Embryonic facial prominence (tissue), 1 donor: ENCODE measurements at regions not wholly inside any gene's neighbourhood (a gene's known extent, or its start where the extent isn't known, plus 50 kb on each side); places are given as distances from the start of the nearest gene placed in this dataset.
A peak's percentile ranks its signal among the peaks of the same experiment; 100 is the strongest.
"Not testable (repeated sequence)": the region's sequence is repeated elsewhere in the genome, so short reads cannot be mapped to it uniquely, and the experiment has no call there.

ENCODE experiments used
- DNase-seq: peaks from one replicate; pipeline ENCODE4 v3.0.0-alpha.2; 2016; ENCODE audit errors: extremely low spot score

DNA sequence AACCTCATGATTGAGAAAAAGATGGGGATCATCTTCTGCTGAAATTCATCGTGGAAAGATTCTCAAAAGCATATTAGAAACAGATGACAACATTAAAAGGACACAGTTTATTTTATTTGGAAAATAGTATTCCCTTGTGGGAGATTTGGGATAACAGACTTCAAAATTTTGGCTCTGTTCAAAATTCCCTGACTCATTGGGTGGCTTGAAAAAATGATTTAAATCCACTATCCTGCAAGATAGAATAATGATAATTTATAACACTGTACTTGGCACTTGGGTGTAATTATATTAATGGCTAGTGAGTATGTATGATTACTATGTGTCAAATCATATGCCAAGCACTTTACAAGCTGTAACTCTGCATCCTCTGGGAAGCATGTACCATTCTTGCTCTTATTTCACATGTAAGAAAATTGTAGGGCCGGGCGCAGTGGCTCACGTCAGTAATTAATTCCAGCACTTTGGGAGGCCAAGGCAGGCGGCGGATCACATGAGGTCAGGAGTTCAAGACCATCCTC is 128.8 kb downstream of the LMNTD1 start:
- DNase-seq = no peak

DNA sequence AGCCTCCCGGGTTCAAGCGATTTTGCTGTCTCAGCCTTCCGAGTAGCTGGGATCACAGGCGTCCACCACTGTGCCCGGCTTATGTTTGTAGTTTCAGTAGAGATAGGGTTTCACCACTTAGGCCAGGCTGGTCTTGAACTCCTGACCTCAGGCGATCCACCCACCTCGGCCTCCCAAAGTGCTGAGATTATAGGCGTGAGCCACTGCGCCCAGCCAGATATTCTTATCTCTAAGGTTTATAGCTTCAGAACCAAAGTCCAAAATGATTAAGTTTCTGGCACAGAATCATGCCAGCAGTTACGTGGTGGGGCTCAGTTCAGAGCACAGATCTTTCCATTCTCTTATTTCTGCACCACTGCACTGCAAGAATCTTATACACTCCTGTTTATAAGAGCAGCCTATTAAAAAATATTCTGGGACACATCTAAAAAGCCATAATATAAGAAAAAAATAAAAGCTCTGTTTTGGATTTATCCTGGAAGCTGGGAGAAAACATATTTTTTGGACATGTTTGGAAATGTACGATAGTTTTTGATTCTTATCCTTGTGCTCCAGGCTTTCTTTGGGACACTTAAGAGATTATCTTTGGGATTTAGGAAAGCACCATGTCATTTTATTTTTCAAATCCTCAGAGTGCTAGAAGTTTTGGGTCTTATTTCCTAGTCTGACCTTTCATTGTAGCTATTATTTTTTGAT is 129.6 kb downstream of the LMNTD1 start:
- no peak for DNase-seq

DNA sequence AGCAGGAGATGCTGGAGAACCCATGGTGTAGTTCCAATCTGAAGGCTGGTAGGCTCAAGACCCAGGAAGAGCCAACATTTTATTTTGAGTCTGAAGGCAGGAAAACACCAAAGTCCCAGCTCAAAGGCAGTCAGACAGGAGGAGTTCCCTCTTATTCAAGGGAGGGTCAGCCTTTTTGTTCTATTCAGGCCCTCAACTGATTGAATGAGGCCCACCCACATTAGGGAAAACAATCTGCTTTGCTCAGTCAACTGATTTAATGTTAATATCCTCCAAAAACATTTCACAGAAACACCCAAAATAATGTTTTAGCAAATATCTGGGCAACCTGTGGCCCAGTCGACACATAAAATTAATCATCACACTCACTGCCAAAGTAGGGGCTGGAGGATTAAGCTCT is 130.8 kb downstream of the LMNTD1 start:
- DNase-seq = no peak

DNA sequence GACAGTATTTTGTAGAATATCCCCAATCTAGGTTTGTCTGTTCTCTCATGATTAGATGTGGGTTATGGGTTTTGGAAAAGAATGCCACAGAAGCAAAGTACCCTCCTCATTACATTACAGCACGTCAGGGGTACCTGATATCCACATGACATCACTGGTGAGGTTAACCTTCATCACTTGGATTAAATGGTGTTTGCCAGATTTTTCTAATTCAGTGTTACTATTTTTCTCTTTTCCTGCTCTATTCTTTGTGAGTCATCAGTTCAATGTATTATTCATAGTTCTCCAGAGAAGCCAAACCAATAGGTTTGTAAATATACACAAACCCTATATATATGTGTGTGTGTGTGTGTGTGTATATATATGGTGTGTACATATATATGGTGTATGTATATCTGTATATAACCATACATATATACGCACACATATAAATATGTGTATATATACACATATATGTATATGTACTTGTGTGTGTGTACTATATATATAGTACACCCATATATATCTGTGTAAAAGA is 131.4 kb downstream of the LMNTD1 start:
- DNase-seq = no peak

DNA sequence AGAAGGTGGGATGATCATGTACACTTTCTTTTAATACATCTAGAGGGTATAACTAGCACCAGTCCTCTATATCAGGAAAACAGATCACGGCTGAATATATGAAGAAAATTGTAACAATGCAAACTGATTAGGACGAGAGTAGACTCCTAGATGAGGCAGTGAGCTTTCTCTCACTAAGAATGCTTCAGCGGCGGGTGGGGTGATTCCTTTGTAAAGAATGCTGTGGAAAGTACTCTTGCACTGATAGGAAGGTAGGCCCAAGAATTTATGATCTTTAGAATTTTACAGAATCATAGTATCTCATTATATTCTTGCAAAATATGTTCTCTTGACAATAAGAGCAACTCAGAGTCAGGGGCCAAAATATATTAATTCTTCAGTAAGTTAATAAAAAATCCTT is 133.0 kb downstream of the LMNTD1 start:
- no peak for DNase-seq

DNA sequence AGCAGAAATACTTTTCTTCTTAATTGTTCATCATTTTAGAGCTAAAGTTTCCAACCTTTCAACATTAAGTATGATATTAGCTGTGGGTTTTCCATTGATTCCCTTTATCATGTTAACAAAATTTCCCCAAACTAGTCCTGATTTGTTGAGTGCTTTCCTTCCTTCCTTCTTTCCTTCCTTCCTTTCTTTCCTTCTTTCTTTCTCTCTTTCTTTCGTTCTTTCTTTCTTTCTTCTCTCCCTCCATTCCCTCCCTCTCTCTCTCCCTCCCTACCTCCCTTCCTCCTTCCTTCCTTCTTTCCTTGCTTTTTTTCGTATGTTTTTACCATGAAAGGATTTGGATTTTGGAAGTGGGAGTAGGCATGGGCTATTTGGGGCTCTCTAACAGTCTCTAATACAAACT is 133.5 kb downstream of the LMNTD1 start:
- DNase-seq = no peak

DNA sequence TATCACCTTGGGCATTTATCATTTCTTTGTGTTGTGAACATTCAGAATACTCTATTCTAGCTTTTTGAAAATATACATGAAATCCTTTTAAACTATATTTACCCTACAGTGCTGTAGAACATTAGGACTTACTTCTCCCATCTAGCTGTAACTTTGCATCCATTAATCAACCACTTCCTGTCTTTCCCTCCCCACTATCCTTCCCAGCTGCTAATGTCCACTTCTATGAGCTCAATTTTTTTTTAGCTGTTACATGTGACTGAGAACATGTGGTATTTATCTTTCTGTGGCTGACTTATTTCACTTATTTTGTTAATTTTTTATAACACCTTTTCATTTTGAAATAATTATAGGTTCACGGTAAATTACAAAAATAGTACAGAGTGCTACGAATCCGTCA is 136.0 kb downstream of the LMNTD1 start:
- no peak for DNase-seq

DNA sequence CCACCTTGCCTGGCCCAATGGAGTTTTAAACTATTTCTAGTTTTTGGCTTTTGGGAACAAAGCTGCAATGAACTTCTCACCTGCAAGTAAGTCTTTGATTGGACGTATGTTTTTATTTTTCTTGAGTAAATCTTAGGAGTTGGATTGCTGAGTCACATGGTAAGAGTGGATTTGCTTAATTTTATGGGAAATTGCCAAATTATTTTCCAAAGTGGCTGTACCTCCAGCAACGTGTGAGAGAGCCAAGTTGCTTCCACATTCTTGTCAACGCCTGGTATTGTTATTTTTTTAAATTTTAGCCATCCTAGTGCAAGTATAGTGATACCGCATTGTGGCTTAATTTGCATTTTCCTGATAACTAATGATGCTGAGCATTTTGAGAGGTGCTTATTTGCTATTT is 136.6 kb downstream of the LMNTD1 start:
- DNase-seq = no peak

DNA sequence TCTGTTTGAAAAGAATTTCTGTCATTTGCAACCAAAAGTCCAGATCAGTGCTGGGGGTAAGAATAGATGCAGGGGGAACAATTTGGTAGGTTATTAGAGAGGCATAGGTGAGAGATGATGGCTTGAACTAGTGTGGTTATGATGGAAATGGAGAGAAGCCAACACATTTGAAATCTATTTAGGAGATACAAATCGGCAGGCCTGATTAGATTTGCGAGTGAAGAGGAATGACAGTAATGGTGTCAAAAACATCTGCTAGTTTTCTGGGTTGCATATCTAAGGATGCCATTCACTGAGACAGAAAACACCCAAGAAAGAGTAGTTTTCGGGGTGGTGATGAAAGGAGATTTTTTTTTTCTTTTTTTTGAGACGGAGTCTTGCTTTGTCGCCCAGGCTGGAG is 138.1 kb downstream of the LMNTD1 start:
- no peak for DNase-seq

DNA sequence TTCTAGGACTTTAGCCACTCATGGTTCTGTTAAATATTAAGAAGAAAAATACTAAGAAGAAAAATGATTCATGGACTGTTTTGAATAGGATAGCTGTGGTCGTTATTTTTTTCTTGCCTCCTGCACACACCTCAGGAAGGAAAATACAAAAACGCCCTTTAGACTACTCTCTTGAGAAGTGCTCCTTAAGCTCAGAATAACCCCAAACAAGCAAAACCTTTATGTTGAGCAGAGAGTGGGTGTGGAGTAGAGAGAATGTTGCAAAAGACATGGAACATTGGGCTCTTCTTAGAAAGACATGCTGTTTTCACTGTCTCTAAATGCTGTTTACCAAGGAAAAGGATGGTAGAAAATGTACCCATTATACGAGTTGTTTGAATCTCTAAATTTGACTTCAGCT is 140.3 kb downstream of the LMNTD1 start:
- no peak for DNase-seq

DNA sequence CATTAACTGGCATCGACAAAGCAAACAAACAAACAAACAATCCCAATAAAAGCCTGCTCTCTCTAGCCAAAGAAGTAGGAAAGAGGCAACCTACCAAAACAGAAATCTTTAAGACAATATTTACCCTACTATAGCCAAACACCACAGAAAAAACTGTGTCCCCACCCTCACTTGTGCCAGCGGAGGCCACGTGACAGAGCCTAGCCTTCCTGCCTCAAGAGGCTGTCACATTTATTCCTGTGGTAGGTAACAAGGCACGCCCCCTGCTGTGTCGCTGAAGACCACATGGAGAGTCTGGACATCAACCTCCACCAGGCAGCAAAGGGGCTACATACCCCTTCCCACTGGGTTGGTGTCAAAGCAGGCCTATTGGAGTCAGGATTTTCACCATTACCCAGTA is 148.1 kb downstream of the LMNTD1 start:
- no peak for DNase-seq

DNA sequence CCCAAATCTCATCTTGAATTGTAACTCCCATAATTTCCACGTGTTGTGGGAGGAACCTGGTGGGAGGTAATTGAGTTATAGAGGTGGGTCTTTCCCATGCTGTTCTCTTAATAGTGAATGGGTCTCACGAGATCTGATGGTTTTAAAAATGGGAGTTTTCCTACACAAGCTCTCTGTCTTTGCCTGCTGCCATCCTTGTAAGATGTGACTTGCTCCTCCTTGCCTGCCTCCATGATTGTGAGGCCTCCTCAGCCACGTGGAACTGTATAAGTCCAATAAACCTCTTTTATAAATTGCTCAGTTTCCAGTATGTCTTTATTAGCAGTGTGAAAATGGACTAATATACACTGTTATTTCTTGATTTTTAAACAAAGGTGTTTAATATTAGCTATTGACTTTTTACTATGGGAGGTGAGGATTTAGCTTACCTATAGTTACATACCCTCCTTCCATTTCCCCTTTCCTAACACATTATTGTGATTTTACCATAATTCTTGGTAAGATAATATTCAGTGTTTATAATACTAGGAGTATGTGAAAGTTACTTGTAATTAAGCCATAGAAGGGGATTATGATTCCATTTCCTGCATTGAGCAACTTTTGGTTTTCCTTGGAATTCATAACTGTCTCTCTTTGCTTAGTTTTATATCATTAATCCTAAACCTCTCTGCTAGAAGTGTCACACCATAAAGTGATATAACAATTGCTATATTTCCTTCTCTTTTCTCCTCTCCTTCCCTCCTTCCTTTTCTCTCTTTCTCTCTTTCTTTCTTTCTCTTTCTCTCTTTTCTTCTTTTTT is 151.0 kb upstream of the KRAS start:
- no peak for DNase-seq

DNA sequence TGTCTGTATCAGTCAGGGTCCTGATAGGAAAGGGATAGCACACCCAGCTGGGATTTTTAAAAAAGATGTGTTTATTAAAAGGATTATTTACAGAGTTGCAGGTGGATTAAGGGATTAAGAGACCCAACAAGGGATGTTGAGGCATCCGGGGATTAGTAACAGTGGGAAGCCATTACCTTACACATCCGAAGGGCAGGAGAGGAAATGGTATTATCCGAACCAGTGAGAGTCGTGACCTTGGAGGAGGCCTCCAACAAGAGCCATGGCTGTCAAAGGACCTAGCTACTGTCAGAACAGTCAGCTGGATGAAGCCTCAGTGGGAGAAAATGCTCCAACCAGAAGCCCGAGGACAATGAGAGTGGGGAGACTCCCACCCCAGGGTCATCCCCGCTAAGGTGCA is 146.3 kb upstream of the KRAS start:
- no peak for DNase-seq

DNA sequence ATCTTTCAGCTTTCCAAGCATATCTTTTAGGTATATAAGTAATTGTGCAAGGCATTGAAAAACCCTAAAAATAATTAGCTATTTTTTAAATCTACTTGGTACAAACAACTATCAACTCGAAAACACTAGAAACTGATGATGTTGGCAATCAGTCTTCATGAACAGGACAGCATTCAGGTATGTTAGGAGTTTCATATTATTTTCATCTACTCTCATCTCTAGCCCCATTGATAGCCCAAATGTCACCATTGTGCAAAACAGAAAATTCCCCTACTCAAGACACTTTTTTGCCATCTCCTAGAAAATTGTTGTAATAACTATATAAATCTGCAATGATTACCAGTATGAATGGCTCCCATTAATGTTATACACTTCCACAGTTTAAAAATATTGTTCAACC is 144.5 kb upstream of the KRAS start:
- no peak for DNase-seq

DNA sequence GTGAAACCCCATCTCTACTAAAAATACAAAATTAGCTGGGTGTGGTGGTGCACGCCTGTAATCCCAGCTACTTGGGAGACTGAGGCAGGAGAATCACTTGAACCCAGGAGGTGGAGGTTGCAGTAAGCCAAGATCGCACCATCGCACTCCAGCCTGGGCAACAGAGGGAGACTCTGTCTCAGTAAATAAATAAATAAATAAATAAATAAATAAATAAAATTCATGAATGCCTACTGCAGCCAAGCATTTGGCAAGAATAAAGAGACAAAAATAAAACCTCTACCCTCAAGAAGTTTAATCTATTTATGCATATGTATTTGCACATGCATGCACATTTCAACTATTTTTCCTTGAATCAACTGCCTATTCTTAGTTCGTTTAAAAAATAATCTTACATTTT is 144.0 kb upstream of the KRAS start:
- DNase-seq = not testable (repeated sequence)

DNA sequence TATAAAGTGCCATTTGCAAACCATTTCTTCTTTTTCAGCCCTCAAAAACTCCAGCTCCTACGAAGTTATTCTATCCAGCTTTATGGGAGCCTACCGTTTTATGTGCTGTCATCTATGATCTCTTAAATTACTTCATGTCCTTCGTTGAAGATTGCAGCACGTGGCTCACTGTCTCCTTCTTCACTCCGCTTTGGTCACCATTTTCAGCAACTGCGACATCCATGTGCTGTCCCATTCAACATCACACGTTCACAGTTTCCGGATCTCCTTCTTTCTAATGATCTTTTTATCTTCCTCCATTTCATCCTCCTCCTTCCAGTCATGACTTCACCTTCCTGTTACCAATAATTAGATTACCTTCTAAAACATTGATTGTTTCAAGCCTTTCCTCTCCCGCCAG is 143.3 kb upstream of the KRAS start:
- no peak for DNase-seq

DNA sequence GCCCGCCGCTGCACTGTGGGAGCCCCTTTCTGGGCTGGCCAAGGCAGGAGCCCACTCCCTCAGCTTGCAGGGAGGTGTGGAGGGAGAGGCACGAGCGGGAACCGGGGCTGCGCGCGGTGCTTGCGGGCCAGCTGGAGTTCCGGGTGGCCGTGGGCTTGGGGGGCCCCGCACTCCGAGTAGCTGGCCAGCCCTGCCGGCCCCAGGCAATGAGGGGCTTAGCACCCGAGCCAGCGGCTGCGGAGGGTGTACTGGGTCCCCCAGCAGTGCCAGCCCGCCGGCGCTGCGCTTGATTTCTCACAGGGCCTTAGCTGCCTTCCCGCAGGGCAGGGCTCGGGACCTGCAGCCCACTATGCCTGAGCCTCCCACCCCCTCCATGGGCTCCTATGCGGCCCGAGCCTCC is 140.6 kb upstream of the KRAS start:
- not testable (repeated sequence) for DNase-seq

DNA sequence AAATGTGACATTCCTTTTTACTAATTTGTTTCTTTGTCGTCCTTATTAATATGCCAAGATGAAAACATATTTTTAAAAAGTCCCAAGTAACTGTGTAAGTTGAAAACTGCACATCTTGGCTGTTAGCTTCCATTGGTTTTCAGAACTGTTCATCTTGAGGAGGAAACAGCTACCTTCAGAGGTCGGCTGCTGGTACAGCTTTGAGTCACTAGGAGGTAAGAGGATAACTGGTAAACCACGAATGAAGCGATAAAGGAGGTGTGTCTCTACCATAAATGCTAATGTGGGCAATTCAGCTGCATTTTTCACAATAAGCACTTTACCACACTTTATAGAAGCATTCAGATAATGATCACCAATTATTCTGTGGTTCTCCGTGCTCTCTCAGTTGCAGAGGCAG is 137.5 kb upstream of the KRAS start:
- no peak for DNase-seq

DNA sequence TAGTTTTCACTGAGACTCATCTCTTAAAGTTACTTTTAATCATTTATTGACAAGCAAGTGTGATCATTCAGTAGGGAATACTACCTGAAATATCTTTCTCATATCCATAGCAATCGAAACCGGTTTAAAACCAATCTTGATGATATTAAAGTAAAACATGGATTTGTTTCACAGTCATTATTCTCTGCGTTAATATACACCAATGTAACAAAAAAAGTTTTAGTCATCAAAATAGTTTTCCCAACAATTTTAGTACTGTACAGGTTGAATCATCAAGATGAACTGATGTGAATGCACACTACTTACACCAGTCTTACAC is 137.0 kb upstream of the KRAS start:
- DNase-seq = no peak

DNA sequence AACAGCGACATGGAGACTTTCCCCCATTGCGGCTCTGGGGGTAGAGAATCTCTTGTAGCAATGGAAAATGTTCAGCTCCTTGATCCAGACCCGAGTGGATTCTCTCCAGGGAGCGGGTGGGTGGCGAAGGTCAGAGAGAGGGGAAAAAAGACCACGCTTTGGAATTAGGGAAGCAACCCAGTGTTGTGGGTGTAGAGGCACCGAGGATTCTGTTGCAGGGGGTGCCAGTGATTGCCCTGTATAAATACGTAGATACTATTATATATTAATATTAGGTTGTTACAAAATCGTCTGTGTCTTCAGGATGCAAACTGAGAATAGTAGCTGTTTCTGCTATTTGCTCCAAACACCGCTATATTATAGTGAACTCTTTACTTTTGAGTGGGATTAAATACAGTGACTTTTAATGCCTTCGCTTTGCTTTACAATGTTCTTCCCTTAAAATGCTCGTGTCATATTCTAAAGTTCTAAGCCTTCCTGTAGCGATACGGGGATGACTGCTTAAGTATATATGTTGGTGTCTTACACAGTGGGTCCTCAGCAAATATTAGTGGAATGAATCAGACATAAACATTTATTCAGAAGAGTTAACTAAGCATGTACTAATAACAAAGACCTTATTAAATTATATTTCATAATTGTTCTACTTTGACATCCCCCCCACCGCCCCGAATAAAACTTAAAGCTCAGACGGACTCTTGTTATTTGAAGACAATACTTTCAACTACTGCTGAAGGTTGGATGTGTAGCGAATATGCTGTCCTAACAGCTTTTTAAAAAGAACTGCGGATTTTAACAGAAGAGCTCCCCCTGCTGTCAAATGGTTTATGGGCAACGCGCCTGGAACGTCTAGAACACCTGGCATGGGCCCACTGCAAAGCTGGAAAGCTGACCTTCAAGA is 136.4 kb upstream of the KRAS start:
- peak; percentile 89 for DNase-seq

DNA sequence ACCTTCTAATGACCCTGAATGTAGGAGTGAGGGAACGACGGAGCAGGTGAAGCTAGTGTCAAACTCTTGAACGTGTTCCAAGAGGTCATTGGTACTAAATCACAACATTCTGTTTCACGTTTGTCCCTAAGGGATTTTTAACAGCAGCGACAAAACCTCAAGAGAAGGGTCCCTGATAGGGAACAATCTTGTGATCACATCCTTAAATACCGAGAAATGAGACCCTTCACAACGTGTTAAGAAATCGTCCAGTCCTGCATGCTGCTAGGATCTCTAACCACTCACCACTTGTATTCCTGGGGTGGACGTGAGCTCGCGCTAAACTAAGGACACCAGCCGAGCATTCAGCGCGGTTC is 134.1 kb upstream of the KRAS start:
- peak; percentile 46 for DNase-seq
